GM18499 (cell line): ENCODE measurements at regions not wholly inside any gene's neighbourhood (a gene's known extent, or its start where the extent isn't known, plus 50 kb on each side); places are given as distances from the start of the nearest gene placed in this dataset.
A peak's percentile ranks its signal among the peaks of the same experiment; 100 is the strongest.
"Not testable (repeated sequence)": the region's sequence is repeated elsewhere in the genome, so short reads cannot be mapped to it uniquely, and the experiment has no call there.

Experiments
- ATAC-seq: cut with Tn5 transposase; IDR thresholded peaks from one replicate; pipeline ENCODE4 v1.9.1; 2021; ENCODE audit warnings: moderate number of reproducible peaks; ENCODE audit not compliant: insufficient read depth, unreplicated experiment

- no peak for ATAC-seq
Measured at GRCh38 chrX:65610481-65610880, 57.0 kb upstream of the MSN start.

- no peak for ATAC-seq
Measured at GRCh38 chrX:65610040-65610439, 57.4 kb upstream of the MSN start.

GRCh38 chrX:65609237-65609636 lies 58.2 kb upstream of the MSN start:
- no peak for ATAC-seq

GRCh38 chrX:65608026-65608425 lies 59.4 kb upstream of the MSN start:
- no peak for ATAC-seq

- ATAC-seq, result peak; percentile 56
Measured at GRCh38 chrX:65607070-65607742, 60.2 kb upstream of the MSN start.

- ATAC-seq, result no peak
Measured at GRCh38 chrX:65602221-65602560, 65.3 kb upstream of the MSN start.

GRCh38 chrX:65601530-65602220 lies 65.8 kb upstream of the MSN start:
- no peak for ATAC-seq

- ATAC-seq, result no peak
Measured at GRCh38 chrX:65601126-65601525, 66.3 kb upstream of the MSN start.

GRCh38 chrX:65600106-65600505 lies 65.5 kb upstream of the LAS1L start:
- ATAC-seq, result no peak

GRCh38 chrX:65598559-65599147 lies 64.1 kb upstream of the LAS1L start:
- no peak for ATAC-seq

- ATAC-seq, result peak; percentile 49
Measured at GRCh38 chrX:65596270-65597034, 61.9 kb upstream of the LAS1L start.

- ATAC-seq, result peak; percentile 66
Measured at GRCh38 chrX:65595460-65595876, 60.9 kb upstream of the LAS1L start.

GRCh38 chrX:65591206-65591605 lies 56.6 kb upstream of the LAS1L start:
- ATAC-seq, result no peak

- no peak for ATAC-seq
Measured at GRCh38 chrX:65589304-65589703, 54.7 kb upstream of the LAS1L start.

GRCh38 chrX:65588795-65589194 lies 54.2 kb upstream of the LAS1L start:
- no peak for ATAC-seq

- no peak for ATAC-seq
Measured at GRCh38 chrX:65587616-65588526, 53.3 kb upstream of the LAS1L start.

- ATAC-seq, result no peak
Measured at GRCh38 chrX:65586491-65586890, 51.9 kb upstream of the LAS1L start.

- not testable (repeated sequence) for ATAC-seq
Measured at GRCh38 chrX:65585226-65585625, 50.6 kb upstream of the LAS1L start.
